ENCODE measurements at regions not wholly inside any gene's neighbourhood (a gene's known extent, or its start where the extent isn't known, plus 50 kb on each side); places are given as distances from the start of the nearest gene placed in this dataset.

GRCh38 chr5:67515020-67515689 is 318.6 kb upstream of the CD180 start:
- Mint-ChIP-seq H3K4me1 (0 out of 4 replicates have a peak, but pooled peaks cover 0 to 2% of the 10 kb centered on the region in 2 experiments), H3K36me3 (ENCODE audit: insufficient read depth in 1 of 3, low read depth in 3 of 3) (no peaks in the 10 kb centered on the region), H3K9me3 (no peaks in the 10 kb centered on the region), H3K27me3 (ENCODE audit: low read depth) (no peaks in the 10 kb centered on the region), H3K27ac (no peak overlapping the region), H3K4me3 (no peak overlapping the region)
- H2BK15ac ChIP-seq (ENCODE audit: low read depth, low read length) = no peak overlapping the region
- H3K27ac ChIP-seq (ENCODE audit: insufficient read length, low read depth, low read length) = no peak overlapping the region
- no peak overlapping the region for H2BK12ac ChIP-seq (ENCODE audit: insufficient read length, low read depth, low read length)
- no peaks in the 10 kb centered on the region for H3K79me2 ChIP-seq (ENCODE audit: insufficient read depth, low read length)
- no peak overlapping the region for H3K14ac ChIP-seq (ENCODE audit: insufficient read depth, low read length)
- no peaks in the 10 kb centered on the region for H3K79me1 ChIP-seq (ENCODE audit: insufficient read depth, low read depth, low read length, poor library complexity, severe bottlenecking)
- H3K27me3 ChIP-seq (ENCODE audit: insufficient read depth, low read length) = no peaks in the 10 kb centered on the region
- no peak overlapping the region for H3K4me2 ChIP-seq (ENCODE audit: insufficient read depth, insufficient read length, low read length)
- H3K23ac ChIP-seq (ENCODE audit: insufficient read length, low read depth, low read length) = no peak overlapping the region
- no peak overlapping the region for H2BK20ac ChIP-seq (ENCODE audit: low read depth, low read length, poor library complexity, severe bottlenecking)
- H3K23me2 ChIP-seq (ENCODE audit: insufficient read length, low read depth, low read length, poor library complexity, severe bottlenecking) = no peaks in the 10 kb centered on the region
- no peak for TF ChIP-seq CTCF (conservative IDR thresholded peaks at IDR 0.05)
- H4K8ac ChIP-seq (replicated peaks; ENCODE audit: insufficient read length, low read depth, low read length) = no peak overlapping the region
- H4K20me1 ChIP-seq (ENCODE audit: control insufficient read depth, insufficient read depth, insufficient read length) = no peaks in the 10 kb centered on the region
- H3K4ac ChIP-seq (ENCODE audit: low read depth, low read length) = no peak overlapping the region
- no peak overlapping the region for H4K5ac ChIP-seq (ENCODE audit: insufficient read length, low read depth, low read length)
- no peaks in the 10 kb centered on the region for H3K4me1 ChIP-seq (ENCODE audit: insufficient read depth, low read length)
- no CpG with 5 or more reads among the region's 7 CpGs for WGBS (ENCODE audit: extremely low coverage, insufficient read length, low lambda C conversion rate)
- H2AK5ac ChIP-seq (ENCODE audit: insufficient read length, low read length) = no peak overlapping the region
- H3K56ac ChIP-seq (ENCODE audit: insufficient read length, low read depth, low read length) = no peak overlapping the region
- no peak overlapping the region for H2BK120ac ChIP-seq (ENCODE audit: low read depth, low read length, poor library complexity, severe bottlenecking)
- H3T11ph ChIP-seq (ENCODE audit: low read length) = no peak overlapping the region
- DNase-seq = no peak
- H2AFZ ChIP-seq (ENCODE audit: low read length) = no peak overlapping the region
- H4K91ac ChIP-seq (ENCODE audit: insufficient read length, low read depth, low read length) = no peak overlapping the region
- H3K9me3 ChIP-seq (ENCODE audit: control insufficient read depth, low read depth, low read length) = no peaks in the 10 kb centered on the region
- no peak overlapping the region for H3K18ac ChIP-seq (ENCODE audit: insufficient read length, low read depth, low read length)
- H3K9ac ChIP-seq (ENCODE audit: extremely low read depth, insufficient read length, low read length) = no peak overlapping the region
- no peak overlapping the region for H2BK5ac ChIP-seq (ENCODE audit: insufficient read length, low read length)
